SK-N-SH (cell line): ENCODE measurements at regions not wholly inside any gene's neighbourhood (a gene's known extent, or its start where the extent isn't known, plus 50 kb on each side); places are given as distances from the start of the nearest gene placed in this dataset.

ENCODE experiments used
- CTCF ChIA-PET: fragments of 300-600, 350-600 bp; formaldehyde crosslinking; extraction: SDS; loops from one replicate; lab custom pipeline; 2021; lab: Yijun Ruan, JAX
- POLR2A ChIA-PET: fragments of 350-600 bp; sonication (Branson Sonifier 250); formaldehyde crosslinking; extraction: SDS; loops from one replicate; lab custom pipeline; 2020; ENCODE audit warnings: antibody characterized with exemption, inconsistent platforms; lab: Yijun Ruan, JAX
- DNase-seq: peaks from one replicate; pipeline ENCODE4 v3.0.0; 2012
- H2AFZ ChIP-seq: fragments of 200-600 bp; sonication (generic); 2 replicates; pipeline ENCODE4 v1.8.1; 2016; ENCODE audit warnings: antibody characterized with exemption, mild to moderate bottlenecking, low read depth
- H3F3A ChIP-seq: fragments of 200-600 bp; sonication (generic); replicated peaks from 2 replicates; pipeline ENCODE3; 2016; ENCODE audit warnings: antibody characterized with exemption, mild to moderate bottlenecking; ENCODE audit not compliant: insufficient read depth
- H3K27ac ChIP-seq, 2 experiments: fragments of 200-500 bp in 1 of 2; fragments of 200-600 bp in 1 of 2; sonication (Bioruptor generic) in 1 of 2; sonication (generic), shearing (Covaris generic) in 1 of 2; 2 replicates each; pipeline versions ENCODE4 v1.5.1 to v1.6.1; 2014 to 2016; ENCODE audit warnings: low read depth in 2 of 2, inconsistent platforms in 1 of 2, low read length in 1 of 2, mild to moderate bottlenecking in 1 of 2, mixed read lengths in 1 of 2
- H3K27me3 ChIP-seq: fragments of 200-600 bp; sonication (generic), shearing (Covaris generic); 2 replicates; pipeline ENCODE4 v1.6.1; 2016; ENCODE audit warnings: mixed run types; ENCODE audit not compliant: insufficient read depth
- H3K36me3 ChIP-seq, 2 experiments: fragments of 200-500 bp in 1 of 2; fragments of 200-600 bp in 1 of 2; sonication (Bioruptor generic) in 1 of 2; sonication (generic) in 1 of 2; replicated peaks in 1 of 2; 2 replicates each; pipeline versions ENCODE3 to v1.5.1; 2014 to 2016; ENCODE audit warnings: low read length in 1 of 2, mild to moderate bottlenecking in 1 of 2; ENCODE audit not compliant: insufficient read depth in 2 of 2, control insufficient read depth in 1 of 2
- H3K4me1 ChIP-seq, 2 experiments: fragments of 200-500 bp in 1 of 2; fragments of 200-600 bp in 1 of 2; sonication (Bioruptor generic) in 1 of 2; sonication (generic), shearing (Covaris generic) in 1 of 2; 2 replicates each; pipeline versions ENCODE4 v1.5.1 to v1.6.1; 2014 to 2016; ENCODE audit warnings: low read depth in 1 of 2, low read length in 1 of 2, mixed run types in 1 of 2; ENCODE audit not compliant: insufficient read depth in 2 of 2, control insufficient read depth in 1 of 2
- H3K4me2 ChIP-seq: fragments of 200-600 bp; sonication (generic), shearing (Covaris generic); 2 replicates; pipeline ENCODE4 v1.6.1; 2017; ENCODE audit warnings: mixed run types
- H3K4me3 ChIP-seq, 2 experiments: fragments of 200-500 bp in 1 of 2; fragments of 200-600 bp in 1 of 2; sonication (Bioruptor generic) in 1 of 2; sonication (generic), shearing (Covaris generic) in 1 of 2; 2 replicates each; pipeline versions ENCODE4 v1.5.1 to v1.8.1; 2014 to 2016; ENCODE audit warnings: low read depth in 2 of 2, inconsistent platforms in 1 of 2, low read length in 1 of 2, mild to moderate bottlenecking in 1 of 2, mixed read lengths in 1 of 2, moderate library complexity in 1 of 2
- H3K79me2 ChIP-seq: fragments of 200-600 bp; sonication (generic); 2 replicates; pipeline ENCODE4 v1.8.1; 2017; ENCODE audit warnings: mild to moderate bottlenecking; ENCODE audit not compliant: insufficient read depth
- H3K9ac ChIP-seq: fragments of 200-600 bp; sonication (generic); 2 replicates; pipeline ENCODE4 v1.6.1; 2017; ENCODE audit warnings: mixed run types
- H3K9me2 ChIP-seq: fragments of 200-600 bp; sonication (generic); 2 replicates; pipeline ENCODE4 v1.6.1; 2017; ENCODE audit warnings: mixed run types
- H3K9me3 ChIP-seq: fragments of 200-600 bp; sonication (generic); 2 replicates; pipeline ENCODE4 v1.6.1; 2017; ENCODE audit warnings: mixed run types, mild to moderate bottlenecking, moderate library complexity
- H4K20me1 ChIP-seq: fragments of 200-600 bp; sonication (generic); 2 replicates; pipeline ENCODE4 v1.6.1; 2017; ENCODE audit warnings: mild to moderate bottlenecking, mixed run types; ENCODE audit not compliant: insufficient read depth
- CHD2 ChIP-seq: fragments of 150-350 bp; IDR thresholded peaks from 2 replicates; pipeline ENCODE4 v1.6.1; 2018; ENCODE audit warnings: low read length; ENCODE audit not compliant: partially characterized antibody
- ELF1 ChIP-seq: IDR thresholded peaks from 2 replicates; pipeline ENCODE4 v1.4.0; 2012
- EP300 ChIP-seq, 2 experiments: IDR thresholded peaks; 2 replicates each; pipeline versions ENCODE4 v1.4.0 to v1.6.1; 2012; ENCODE audit warnings: borderline replicate concordance in 1 of 2, low read depth in 1 of 2, low read length in 1 of 2
- EZH2phosphoT487 ChIP-seq: fragments of 200-600 bp; sonication (generic); IDR thresholded peaks from 2 replicates; pipeline ENCODE4 v1.6.1; 2017; ENCODE audit warnings: low read depth, mixed run types, mild to moderate bottlenecking, antibody characterized with exemption, moderate library complexity, borderline replicate concordance
- FOXM1 ChIP-seq: IDR thresholded peaks from 2 replicates; pipeline ENCODE4 v1.4.0; 2012; ENCODE audit warnings: low read depth, mild to moderate bottlenecking
- JUND ChIP-seq: IDR thresholded peaks from 2 replicates; pipeline ENCODE4 v1.4.0; 2012
- MEF2A ChIP-seq: IDR thresholded peaks from 2 replicates; pipeline ENCODE4 v1.4.0; 2012; ENCODE audit warnings: low read depth, borderline replicate concordance
- MXI1 ChIP-seq: IDR thresholded peaks from 2 replicates; pipeline ENCODE4 v1.6.1; 2012; ENCODE audit warnings: mild to moderate bottlenecking, low read depth, low read length, improper control_type of control experiment
- PBX3 ChIP-seq: IDR thresholded peaks from 2 replicates; pipeline ENCODE4; 2012
- POLR2AphosphoS5 ChIP-seq: IDR thresholded peaks from 2 replicates; pipeline ENCODE4 v1.6.1; 2012; ENCODE audit warnings: low read depth, low read length
- RAD21 ChIP-seq: IDR thresholded peaks from 2 replicates; pipeline ENCODE4 v1.6.1; 2012; ENCODE audit warnings: mild to moderate bottlenecking, low read length
- RCOR1 ChIP-seq: fragments of 150-350 bp; IDR thresholded peaks from 2 replicates; pipeline ENCODE4 v1.6.1; 2017; ENCODE audit warnings: antibody characterized with exemption, low read length
- SIN3A ChIP-seq: IDR thresholded peaks from 2 replicates; pipeline ENCODE4 v1.6.1; 2012; ENCODE audit warnings: low read depth, mild to moderate bottlenecking, low read length, moderate library complexity, borderline replicate concordance
- SMC3 ChIP-seq: IDR thresholded peaks from 2 replicates; pipeline ENCODE4 v1.6.1; 2012; ENCODE audit warnings: low read depth, low read length, improper control_type of control experiment
- TEAD4 ChIP-seq: IDR thresholded peaks from 2 replicates; pipeline ENCODE4 v1.4.0; 2012; ENCODE audit warnings: mild to moderate bottlenecking, borderline replicate concordance; ENCODE audit not compliant: insufficient read depth
- USF1 ChIP-seq: IDR thresholded peaks from 2 replicates; pipeline ENCODE4 v1.4.0; 2012; ENCODE audit warnings: low read depth, borderline replicate concordance
- YY1 ChIP-seq: IDR thresholded peaks from 2 replicates; pipeline ENCODE4 v1.4.0; 2012; ENCODE audit warnings: low read depth, mild to moderate bottlenecking
- WGBS: methylation state at CpG from one replicate; pipeline ENCODE4 v1.1.6; 2017; ENCODE audit warnings: low lambda C conversion rate; 5-methylcytosine and 5-hydroxymethylcytosine counted together
- TF ChIP-seq, protein P1 (sequence below): fragments of 150-350 bp; IDR thresholded peaks from 2 replicates; pipeline ENCODE4 v1.6.1; 2016; ENCODE audit warnings: mild to moderate bottlenecking, low read depth, low read length

GRCh38 chr10:61166489-61166888 is 222.5 kb upstream of the RHOBTB1 start:
- H3K79me2 ChIP-seq: no peaks in the 10 kb centered on the region
- peaks cover 0 to 3% of the 10 kb centered on the region in 2 experiments for H3K36me3 ChIP-seq
- H3K9me3 ChIP-seq: 0 out of 2 replicates have a peak, but pooled peaks cover 3% of the 10 kb centered on the region
- CTCF ChIA-PET: interaction anchor here (1.0 kb wide), 1 partner anchor 25 kb away, joined by 3 read pairs; no protein-coding TSS in a partner anchor
- H3K9ac ChIP-seq: no peak overlapping the region
- H3K27ac ChIP-seq: no peak overlapping the region
- no peak overlapping the region for H2AFZ ChIP-seq
- no peak overlapping the region for H3K4me2 ChIP-seq
- 68% methylated on average over 1 of the region's 1 CpG for WGBS
- TF ChIP-seq JUND (no peak), EZH2phosphoT487 (no peak), SIN3A (no peak), TEAD4 (no peak), ELF1 (no peak), EP300 (IDR thresholded peaks at IDR 0.05; ENCODE audit: borderline replicate concordance in 1 of 2, low read depth in 1 of 2, low read length in 1 of 2) (no peak), PBX3 (no peak), FOXM1 (no peak), RCOR1 (no peak), POLR2AphosphoS5 (no peak), SMC3 (no peak), USF1 (no peak), MXI1 (no peak), YY1 (no peak), CHD2 (no peak), MEF2A (no peak), RAD21 (no peak)
- TF ChIP-seq, protein P1, sequence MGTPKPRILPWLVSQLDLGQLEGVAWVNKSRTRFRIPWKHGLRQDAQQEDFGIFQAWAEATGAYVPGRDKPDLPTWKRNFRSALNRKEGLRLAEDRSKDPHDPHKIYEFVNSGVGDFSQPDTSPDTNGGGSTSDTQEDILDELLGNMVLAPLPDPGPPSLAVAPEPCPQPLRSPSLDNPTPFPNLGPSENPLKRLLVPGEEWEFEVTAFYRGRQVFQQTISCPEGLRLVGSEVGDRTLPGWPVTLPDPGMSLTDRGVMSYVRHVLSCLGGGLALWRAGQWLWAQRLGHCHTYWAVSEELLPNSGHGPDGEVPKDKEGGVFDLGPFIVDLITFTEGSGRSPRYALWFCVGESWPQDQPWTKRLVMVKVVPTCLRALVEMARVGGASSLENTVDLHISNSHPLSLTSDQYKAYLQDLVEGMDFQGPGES: no peak
- TF ChIP-seq, all 33 proteins: peak for 0
- Histone ChIP-seq H4K20me1 (no peaks in the 10 kb centered on the region), H3K4me1 (no peaks in the 10 kb centered on the region; a peak in 1 of 4 replicates), H3K27me3 (no peaks in the 10 kb centered on the region), H3K9me2 (no peaks in the 10 kb centered on the region), H3K4me3 (no peak overlapping the region), H3F3A (no peaks in the 10 kb centered on the region)
- POLR2A ChIA-PET: no interaction called here
- DNase-seq: no peak
